ENCODE measurements at regions not wholly inside any gene's neighbourhood (a gene's known extent, or its start where the extent isn't known, plus 50 kb on each side); places are given as distances from the start of the nearest gene placed in this dataset.

DNA sequence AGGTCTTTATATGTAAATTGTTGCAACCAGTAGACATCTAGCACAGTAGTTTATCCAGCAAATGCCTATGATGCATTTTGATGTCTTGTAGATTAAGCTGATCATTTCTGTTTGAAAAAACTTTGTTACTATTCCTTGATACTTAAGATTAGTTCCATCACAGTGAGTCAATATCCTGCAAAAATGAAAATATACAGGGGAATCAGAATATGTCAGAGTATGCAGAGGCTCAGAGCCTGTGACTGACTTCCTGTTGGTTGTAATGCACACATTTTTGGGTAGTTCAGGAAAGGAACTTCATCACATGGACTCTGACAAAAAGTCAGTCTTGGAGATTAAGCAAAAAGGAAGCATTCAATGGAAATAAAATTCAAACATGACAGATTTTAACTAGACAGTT is 815.5 kb downstream of the FAT4 start:
- H3K27ac Mint-ChIP-seq, result no peak overlapping the region
- H3K36me3 Mint-ChIP-seq, result peaks cover 49% of the 10 kb centered on the region
- H3K9me3 Mint-ChIP-seq, result peaks cover 71% of the 10 kb centered on the region
- CTCF ChIA-PET, result no interaction called here
- POLR2A ChIA-PET, result no interaction called here
- H3K4me3 Mint-ChIP-seq, result no peak overlapping the region
- H3K27me3 Mint-ChIP-seq (ENCODE audit: low read depth), result no peaks in the 10 kb centered on the region; the same call in 1 of the 2 replicates
- no peak for TF ChIP-seq ZNF317 (CRISPR knock-in tag; IDR thresholded peaks at IDR 0.05; ENCODE audit: borderline replicate concordance, low read depth)
- TF ChIP-seq, protein P1, sequence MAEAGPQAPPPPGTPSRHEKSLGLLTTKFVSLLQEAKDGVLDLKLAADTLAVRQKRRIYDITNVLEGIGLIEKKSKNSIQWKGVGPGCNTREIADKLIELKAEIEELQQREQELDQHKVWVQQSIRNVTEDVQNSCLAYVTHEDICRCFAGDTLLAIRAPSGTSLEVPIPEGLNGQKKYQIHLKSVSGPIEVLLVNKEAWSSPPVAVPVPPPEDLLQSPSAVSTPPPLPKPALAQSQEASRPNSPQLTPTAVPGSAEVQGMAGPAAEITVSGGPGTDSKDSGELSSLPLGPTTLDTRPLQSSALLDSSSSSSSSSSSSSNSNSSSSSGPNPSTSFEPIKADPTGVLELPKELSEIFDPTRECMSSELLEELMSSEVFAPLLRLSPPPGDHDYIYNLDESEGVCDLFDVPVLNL (CRISPR knock-in tag; IDR thresholded peaks at IDR 0.05; ENCODE audit: borderline replicate concordance, low read depth), result no peak
- TF ChIP-seq ESRRA (CRISPR knock-in tag; IDR thresholded peaks at IDR 0.05; ENCODE audit: borderline replicate concordance), result no peak
- no peak for TF ChIP-seq NFATC4 (CRISPR knock-in tag; IDR thresholded peaks at IDR 0.05)
- TF ChIP-seq, protein P2, sequence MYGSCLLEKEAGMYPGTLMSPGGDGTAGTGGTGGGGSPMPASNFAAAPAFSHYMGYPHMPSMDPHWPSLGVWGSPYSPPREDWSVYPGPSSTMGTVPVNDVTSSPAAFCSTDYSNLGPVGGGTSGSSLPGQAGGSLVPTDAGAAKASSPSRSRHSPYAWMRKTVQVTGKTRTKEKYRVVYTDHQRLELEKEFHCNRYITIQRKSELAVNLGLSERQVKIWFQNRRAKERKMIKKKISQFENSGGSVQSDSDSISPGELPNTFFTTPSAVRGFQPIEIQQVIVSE (CRISPR knock-in tag; IDR thresholded peaks at IDR 0.05; ENCODE audit: borderline replicate concordance), result no peak
- TF ChIP-seq, protein P3, sequence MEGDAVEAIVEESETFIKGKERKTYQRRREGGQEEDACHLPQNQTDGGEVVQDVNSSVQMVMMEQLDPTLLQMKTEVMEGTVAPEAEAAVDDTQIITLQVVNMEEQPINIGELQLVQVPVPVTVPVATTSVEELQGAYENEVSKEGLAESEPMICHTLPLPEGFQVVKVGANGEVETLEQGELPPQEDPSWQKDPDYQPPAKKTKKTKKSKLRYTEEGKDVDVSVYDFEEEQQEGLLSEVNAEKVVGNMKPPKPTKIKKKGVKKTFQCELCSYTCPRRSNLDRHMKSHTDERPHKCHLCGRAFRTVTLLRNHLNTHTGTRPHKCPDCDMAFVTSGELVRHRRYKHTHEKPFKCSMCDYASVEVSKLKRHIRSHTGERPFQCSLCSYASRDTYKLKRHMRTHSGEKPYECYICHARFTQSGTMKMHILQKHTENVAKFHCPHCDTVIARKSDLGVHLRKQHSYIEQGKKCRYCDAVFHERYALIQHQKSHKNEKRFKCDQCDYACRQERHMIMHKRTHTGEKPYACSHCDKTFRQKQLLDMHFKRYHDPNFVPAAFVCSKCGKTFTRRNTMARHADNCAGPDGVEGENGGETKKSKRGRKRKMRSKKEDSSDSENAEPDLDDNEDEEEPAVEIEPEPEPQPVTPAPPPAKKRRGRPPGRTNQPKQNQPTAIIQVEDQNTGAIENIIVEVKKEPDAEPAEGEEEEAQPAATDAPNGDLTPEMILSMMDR (IDR thresholded peaks at IDR 0.05), result no peak
- no peak for TF ChIP-seq SMAD3 (CRISPR knock-in tag; IDR thresholded peaks at IDR 0.05; ENCODE audit: borderline replicate concordance)
- TF ChIP-seq, protein P4, sequence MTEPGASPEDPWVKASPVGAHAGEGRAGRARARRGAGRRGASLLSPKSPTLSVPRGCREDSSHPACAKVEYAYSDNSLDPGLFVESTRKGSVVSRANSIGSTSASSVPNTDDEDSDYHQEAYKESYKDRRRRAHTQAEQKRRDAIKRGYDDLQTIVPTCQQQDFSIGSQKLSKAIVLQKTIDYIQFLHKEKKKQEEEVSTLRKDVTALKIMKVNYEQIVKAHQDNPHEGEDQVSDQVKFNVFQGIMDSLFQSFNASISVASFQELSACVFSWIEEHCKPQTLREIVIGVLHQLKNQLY (CRISPR knock-in tag; IDR thresholded peaks at IDR 0.05), result no peak
- TF ChIP-seq, protein P5, sequence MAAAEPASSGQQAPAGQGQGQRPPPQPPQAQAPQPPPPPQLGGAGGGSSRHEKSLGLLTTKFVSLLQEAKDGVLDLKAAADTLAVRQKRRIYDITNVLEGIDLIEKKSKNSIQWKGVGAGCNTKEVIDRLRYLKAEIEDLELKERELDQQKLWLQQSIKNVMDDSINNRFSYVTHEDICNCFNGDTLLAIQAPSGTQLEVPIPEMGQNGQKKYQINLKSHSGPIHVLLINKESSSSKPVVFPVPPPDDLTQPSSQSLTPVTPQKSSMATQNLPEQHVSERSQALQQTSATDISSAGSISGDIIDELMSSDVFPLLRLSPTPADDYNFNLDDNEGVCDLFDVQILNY (CRISPR knock-in tag; IDR thresholded peaks at IDR 0.05), result no peak
- TF ChIP-seq ZNF416 (CRISPR knock-in tag; IDR thresholded peaks at IDR 0.05), result no peak
- TF ChIP-seq, protein P6, sequence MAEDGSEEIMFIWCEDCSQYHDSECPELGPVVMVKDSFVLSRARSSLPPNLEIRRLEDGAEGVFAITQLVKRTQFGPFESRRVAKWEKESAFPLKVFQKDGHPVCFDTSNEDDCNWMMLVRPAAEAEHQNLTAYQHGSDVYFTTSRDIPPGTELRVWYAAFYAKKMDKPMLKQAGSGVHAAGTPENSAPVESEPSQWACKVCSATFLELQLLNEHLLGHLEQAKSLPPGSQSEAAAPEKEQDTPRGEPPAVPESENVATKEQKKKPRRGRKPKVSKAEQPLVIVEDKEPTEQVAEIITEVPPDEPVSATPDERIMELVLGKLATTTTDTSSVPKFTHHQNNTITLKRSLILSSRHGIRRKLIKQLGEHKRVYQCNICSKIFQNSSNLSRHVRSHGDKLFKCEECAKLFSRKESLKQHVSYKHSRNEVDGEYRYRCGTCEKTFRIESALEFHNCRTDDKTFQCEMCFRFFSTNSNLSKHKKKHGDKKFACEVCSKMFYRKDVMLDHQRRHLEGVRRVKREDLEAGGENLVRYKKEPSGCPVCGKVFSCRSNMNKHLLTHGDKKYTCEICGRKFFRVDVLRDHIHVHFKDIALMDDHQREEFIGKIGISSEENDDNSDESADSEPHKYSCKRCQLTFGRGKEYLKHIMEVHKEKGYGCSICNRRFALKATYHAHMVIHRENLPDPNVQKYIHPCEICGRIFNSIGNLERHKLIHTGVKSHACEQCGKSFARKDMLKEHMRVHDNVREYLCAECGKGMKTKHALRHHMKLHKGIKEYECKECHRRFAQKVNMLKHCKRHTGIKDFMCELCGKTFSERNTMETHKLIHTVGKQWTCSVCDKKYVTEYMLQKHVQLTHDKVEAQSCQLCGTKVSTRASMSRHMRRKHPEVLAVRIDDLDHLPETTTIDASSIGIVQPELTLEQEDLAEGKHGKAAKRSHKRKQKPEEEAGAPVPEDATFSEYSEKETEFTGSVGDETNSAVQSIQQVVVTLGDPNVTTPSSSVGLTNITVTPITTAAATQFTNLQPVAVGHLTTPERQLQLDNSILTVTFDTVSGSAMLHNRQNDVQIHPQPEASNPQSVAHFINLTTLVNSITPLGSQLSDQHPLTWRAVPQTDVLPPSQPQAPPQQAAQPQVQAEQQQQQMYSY (CRISPR knock-in tag; IDR thresholded peaks at IDR 0.05), result no peak
- TF ChIP-seq, protein P7, sequence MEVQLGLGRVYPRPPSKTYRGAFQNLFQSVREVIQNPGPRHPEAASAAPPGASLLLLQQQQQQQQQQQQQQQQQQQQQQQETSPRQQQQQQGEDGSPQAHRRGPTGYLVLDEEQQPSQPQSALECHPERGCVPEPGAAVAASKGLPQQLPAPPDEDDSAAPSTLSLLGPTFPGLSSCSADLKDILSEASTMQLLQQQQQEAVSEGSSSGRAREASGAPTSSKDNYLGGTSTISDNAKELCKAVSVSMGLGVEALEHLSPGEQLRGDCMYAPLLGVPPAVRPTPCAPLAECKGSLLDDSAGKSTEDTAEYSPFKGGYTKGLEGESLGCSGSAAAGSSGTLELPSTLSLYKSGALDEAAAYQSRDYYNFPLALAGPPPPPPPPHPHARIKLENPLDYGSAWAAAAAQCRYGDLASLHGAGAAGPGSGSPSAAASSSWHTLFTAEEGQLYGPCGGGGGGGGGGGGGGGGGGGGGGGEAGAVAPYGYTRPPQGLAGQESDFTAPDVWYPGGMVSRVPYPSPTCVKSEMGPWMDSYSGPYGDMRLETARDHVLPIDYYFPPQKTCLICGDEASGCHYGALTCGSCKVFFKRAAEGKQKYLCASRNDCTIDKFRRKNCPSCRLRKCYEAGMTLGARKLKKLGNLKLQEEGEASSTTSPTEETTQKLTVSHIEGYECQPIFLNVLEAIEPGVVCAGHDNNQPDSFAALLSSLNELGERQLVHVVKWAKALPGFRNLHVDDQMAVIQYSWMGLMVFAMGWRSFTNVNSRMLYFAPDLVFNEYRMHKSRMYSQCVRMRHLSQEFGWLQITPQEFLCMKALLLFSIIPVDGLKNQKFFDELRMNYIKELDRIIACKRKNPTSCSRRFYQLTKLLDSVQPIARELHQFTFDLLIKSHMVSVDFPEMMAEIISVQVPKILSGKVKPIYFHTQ (CRISPR knock-in tag; IDR thresholded peaks at IDR 0.05), result no peak
- no peak for TF ChIP-seq OVOL2 (CRISPR knock-in tag; IDR thresholded peaks at IDR 0.05; ENCODE audit: borderline replicate concordance)
- TF ChIP-seq, protein P8, sequence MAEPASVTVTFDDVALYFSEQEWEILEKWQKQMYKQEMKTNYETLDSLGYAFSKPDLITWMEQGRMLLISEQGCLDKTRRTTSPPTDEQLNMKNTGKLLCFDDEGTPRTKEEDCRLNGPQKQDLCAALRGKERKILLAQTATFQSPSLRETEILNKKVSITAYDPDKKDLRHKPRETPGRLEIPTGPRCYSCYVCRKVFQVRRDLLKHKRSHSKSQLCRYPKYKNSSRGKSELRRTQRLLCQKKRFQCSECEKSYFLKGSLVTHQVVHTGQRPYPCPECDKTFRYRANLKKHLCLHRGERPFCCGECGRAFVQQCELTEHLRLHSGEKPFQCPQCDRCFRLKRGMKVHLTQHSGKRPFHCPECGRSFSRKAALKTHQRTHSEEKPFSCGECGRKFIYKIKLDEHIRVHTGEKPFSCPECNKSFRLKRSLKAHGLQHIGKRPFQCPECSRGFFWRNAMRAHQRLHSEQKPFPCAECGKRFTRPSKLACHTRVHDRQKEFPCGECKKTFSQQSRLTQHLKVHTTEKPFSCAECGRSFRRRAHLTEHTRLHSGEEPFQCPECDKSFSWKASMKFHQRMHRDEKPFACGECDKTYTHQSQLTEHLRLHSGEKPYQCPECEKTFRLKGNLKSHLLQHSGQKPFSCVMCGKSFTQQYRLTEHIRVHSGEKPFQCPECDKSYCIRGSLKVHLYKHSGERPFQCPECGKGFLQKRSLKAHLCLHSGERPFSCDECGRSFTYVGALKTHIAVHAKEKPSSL (CRISPR knock-in tag; conservative IDR thresholded peaks at IDR 0.05), result no peak
- DNase-seq (ENCODE audit: low spot score), result no peak
- peaks cover 5% of the 10 kb centered on the region; the same call in 1 of the 2 replicates for H3K4me1 Mint-ChIP-seq
- ATAC-seq, result no peak
